ENCODE measurements at regions not wholly inside any gene's neighbourhood (a gene's known extent, or its start where the extent isn't known, plus 50 kb on each side); places are given as distances from the start of the nearest gene placed in this dataset.

DNA sequence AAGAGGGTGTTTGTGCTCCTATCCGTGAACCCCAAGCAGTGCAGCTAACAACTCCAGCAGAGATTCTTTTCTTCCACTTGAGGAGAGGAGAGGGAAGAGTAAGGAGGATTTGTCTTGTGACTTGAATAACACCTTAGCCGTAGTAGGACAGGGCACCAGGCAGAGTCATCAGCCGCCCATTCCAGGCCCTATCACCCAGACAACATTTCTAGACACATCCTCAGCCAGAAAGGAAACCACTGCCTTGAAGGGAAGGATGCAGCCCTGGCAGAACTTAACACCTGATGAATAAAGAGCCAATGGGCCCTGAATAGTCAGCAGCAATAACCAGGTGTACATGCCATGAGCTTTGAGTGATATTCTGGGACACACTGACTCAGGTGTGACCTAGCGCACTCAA lies 1013.0 kb upstream of the COX7C start:
- TF ChIP-seq, protein P1, sequence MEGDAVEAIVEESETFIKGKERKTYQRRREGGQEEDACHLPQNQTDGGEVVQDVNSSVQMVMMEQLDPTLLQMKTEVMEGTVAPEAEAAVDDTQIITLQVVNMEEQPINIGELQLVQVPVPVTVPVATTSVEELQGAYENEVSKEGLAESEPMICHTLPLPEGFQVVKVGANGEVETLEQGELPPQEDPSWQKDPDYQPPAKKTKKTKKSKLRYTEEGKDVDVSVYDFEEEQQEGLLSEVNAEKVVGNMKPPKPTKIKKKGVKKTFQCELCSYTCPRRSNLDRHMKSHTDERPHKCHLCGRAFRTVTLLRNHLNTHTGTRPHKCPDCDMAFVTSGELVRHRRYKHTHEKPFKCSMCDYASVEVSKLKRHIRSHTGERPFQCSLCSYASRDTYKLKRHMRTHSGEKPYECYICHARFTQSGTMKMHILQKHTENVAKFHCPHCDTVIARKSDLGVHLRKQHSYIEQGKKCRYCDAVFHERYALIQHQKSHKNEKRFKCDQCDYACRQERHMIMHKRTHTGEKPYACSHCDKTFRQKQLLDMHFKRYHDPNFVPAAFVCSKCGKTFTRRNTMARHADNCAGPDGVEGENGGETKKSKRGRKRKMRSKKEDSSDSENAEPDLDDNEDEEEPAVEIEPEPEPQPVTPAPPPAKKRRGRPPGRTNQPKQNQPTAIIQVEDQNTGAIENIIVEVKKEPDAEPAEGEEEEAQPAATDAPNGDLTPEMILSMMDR (IDR thresholded peaks at IDR 0.05): no peak
- TF ChIP-seq EP300 (IDR thresholded peaks at IDR 0.05) (no peak), POLR2A (IDR thresholded peaks at IDR 0.05) (no peak), POLR2AphosphoS5 (IDR thresholded peaks at IDR 0.05) (no peak)

Measured in stomach (tissue), 4 donors.